Ectodermal cell (in vitro differentiated cells): ENCODE measurements at regions not wholly inside any gene's neighbourhood (a gene's known extent, or its start where the extent isn't known, plus 50 kb on each side); places are given as distances from the start of the nearest gene placed in this dataset.

Source experiments
- H3K27ac ChIP-seq: 2 replicates; pipeline ENCODE4 v1.7.0; 2013; ENCODE audit warnings: mild to moderate bottlenecking, low read depth, low read length; ENCODE audit not compliant: insufficient read depth, poor library complexity, severe bottlenecking
- H3K27me3 ChIP-seq: 2 replicates; pipeline ENCODE4 v1.7.0; 2013; ENCODE audit warnings: mild to moderate bottlenecking, low read length; ENCODE audit not compliant: insufficient read depth, control insufficient read depth, poor library complexity, severe bottlenecking
- H3K36me3 ChIP-seq: one replicate; pipeline ENCODE4 v1.7.0; 2013; ENCODE audit warnings: low read length; ENCODE audit not compliant: control insufficient read depth, insufficient read depth
- H3K4me1 ChIP-seq: one replicate; pipeline ENCODE4 v1.7.0; 2013; ENCODE audit warnings: low read length; ENCODE audit not compliant: control insufficient read depth, insufficient read depth
- H3K4me3 ChIP-seq: 2 replicates; pipeline ENCODE4 v1.7.0; 2013; ENCODE audit warnings: low read depth, low read length, control low read depth; ENCODE audit not compliant: insufficient read depth
- H3K9me3 ChIP-seq: 2 replicates; pipeline ENCODE4 v1.7.0; 2013; ENCODE audit warnings: mild to moderate bottlenecking, low read length, moderate library complexity; ENCODE audit not compliant: control insufficient read depth
- WGBS, 2 experiments: methylation state at CpG; one replicate each; pipeline ENCODE4 v1.1.7; 2013; ENCODE audit warnings: missing lambda C conversion rate in 2 of 2; 5-methylcytosine and 5-hydroxymethylcytosine counted together

GRCh38 chr6:120198033-120198432 lies 848.5 kb upstream of the MAN1A1 start:
- H3K27ac ChIP-seq: no peak overlapping the region
- H3K4me3 ChIP-seq: no peak overlapping the region
- no peaks in the 10 kb centered on the region for H3K36me3 ChIP-seq
- H3K9me3 ChIP-seq: no peaks in the 10 kb centered on the region
- no peaks in the 10 kb centered on the region for H3K4me1 ChIP-seq
- no peaks in the 10 kb centered on the region for H3K27me3 ChIP-seq

GRCh38 chr6:120186080-120186479 lies 836.5 kb upstream of the MAN1A1 start:
- Histone ChIP-seq H3K9me3 (no peaks in the 10 kb centered on the region), H3K4me3 (no peak overlapping the region), H3K27ac (no peak overlapping the region), H3K4me1 (no peaks in the 10 kb centered on the region), H3K27me3 (no peaks in the 10 kb centered on the region), H3K36me3 (no peaks in the 10 kb centered on the region)

DNA sequence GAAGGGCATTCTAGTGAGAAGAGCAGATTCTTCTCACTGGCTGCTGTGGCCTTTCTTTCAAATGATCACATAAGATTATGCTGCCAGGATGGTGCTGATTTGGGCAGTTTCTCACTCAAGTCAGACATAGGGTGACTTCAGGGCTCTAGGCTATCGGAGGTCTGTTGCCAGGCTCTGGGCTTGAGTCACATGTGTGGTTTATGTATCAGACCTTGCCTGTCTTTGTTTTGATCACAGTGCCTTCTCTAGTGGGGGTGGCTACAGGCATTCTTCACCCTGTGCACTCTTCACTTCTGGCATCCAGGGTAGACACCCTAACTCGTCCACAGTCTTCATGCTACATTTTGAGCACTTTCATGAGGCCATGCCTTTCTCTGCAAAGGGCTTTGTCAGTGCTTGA lies 823.7 kb upstream of the MAN1A1 start:
- no peak overlapping the region for H3K4me3 ChIP-seq
- no peaks in the 10 kb centered on the region for H3K27me3 ChIP-seq
- H3K36me3 ChIP-seq: no peaks in the 10 kb centered on the region
- no peaks in the 10 kb centered on the region for H3K4me1 ChIP-seq
- H3K27ac ChIP-seq: no peak overlapping the region
- WGBS, 2 experiments: 93 to 94% methylated on average over 2 of the region's 2 CpGs
- H3K9me3 ChIP-seq: no peaks in the 10 kb centered on the region

GRCh38 chr6:120164531-120164930 lies 815.0 kb upstream of the MAN1A1 start:
- Histone ChIP-seq H3K4me1 (no peaks in the 10 kb centered on the region), H3K4me3 (no peak overlapping the region), H3K27ac (no peak overlapping the region), H3K36me3 (no peaks in the 10 kb centered on the region), H3K27me3 (no peaks in the 10 kb centered on the region), H3K9me3 (no peaks in the 10 kb centered on the region)
- WGBS, 2 experiments: 89 to 92% methylated on average over 3 to 4 of the region's 4 CpGs

DNA sequence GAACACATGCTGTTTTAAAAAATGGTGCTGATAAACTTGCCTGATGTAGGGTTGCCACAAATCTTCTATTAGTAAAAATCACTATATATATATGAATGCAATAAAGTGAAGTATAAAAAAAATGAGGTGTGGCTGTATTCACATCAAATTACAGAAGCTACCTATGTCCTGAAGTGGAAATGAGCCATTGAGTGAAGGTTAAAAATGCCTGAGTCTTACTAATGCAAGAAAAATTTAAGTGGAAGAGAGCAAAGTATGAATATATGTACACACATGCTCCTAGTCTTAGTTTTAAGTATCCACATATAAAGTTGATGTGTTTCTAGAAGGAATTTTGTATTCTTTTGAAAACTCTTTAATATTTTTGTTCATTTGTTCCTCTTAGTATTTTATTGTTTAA lies 808.3 kb upstream of the MAN1A1 start:
- Histone ChIP-seq H3K27me3 (no peaks in the 10 kb centered on the region), H3K4me1 (no peaks in the 10 kb centered on the region), H3K36me3 (no peaks in the 10 kb centered on the region), H3K4me3 (no peak overlapping the region), H3K27ac (no peak overlapping the region), H3K9me3 (no peaks in the 10 kb centered on the region)

GRCh38 chr6:120147071-120147871 lies 797.7 kb upstream of the MAN1A1 start:
- H3K4me3 ChIP-seq: no peak overlapping the region
- WGBS, 2 experiments: 88 to 94% methylated on average over 4 of the region's 4 CpGs

GRCh38 chr6:120141601-120142000 lies 792.0 kb upstream of the MAN1A1 start:
- WGBS, 2 experiments: 90 to 91% methylated on average over 5 of the region's 5 CpGs
- Histone ChIP-seq H3K27ac (no peak overlapping the region), H3K36me3 (no peaks in the 10 kb centered on the region), H3K9me3 (no peaks in the 10 kb centered on the region), H3K4me1 (no peaks in the 10 kb centered on the region), H3K27me3 (no peaks in the 10 kb centered on the region), H3K4me3 (no peak overlapping the region)

More at GRCh38 chr6:120147071-120147871, 797.7 kb upstream of the MAN1A1 start:
- no peaks in the 10 kb centered on the region for H3K9me3 ChIP-seq
- no peak overlapping the region for H3K27ac ChIP-seq
- no peaks in the 10 kb centered on the region for H3K27me3 ChIP-seq
- no peaks in the 10 kb centered on the region for H3K4me1 ChIP-seq
- no peaks in the 10 kb centered on the region for H3K36me3 ChIP-seq

DNA sequence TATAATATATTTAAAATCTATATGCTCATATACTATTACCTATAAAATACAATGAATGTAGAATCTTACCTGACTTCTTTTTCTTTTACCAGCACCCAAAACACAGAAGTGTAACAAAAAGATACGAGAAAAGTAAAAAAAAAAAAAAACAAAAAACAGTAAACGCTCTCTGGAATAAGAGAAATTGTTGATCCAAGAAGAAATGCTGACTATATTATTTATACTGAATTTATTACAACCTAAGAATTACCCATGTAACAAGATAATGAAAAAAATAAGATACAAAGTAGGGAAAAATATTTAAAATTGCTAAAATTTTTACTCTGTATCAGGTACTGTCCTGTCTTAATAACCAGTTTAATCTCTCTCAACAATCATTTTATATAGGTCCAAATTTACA lies 787.9 kb upstream of the MAN1A1 start:
- no peak overlapping the region for H3K27ac ChIP-seq
- no peaks in the 10 kb centered on the region for H3K9me3 ChIP-seq
- 88% methylated on average over 1 of the region's 2 CpGs; no CpG with 5 or more reads in 1 of the 2 experiments for WGBS, 2 experiments
- H3K27me3 ChIP-seq: no peaks in the 10 kb centered on the region
- no peaks in the 10 kb centered on the region for H3K36me3 ChIP-seq
- no peak overlapping the region for H3K4me3 ChIP-seq
- H3K4me1 ChIP-seq: no peaks in the 10 kb centered on the region

DNA sequence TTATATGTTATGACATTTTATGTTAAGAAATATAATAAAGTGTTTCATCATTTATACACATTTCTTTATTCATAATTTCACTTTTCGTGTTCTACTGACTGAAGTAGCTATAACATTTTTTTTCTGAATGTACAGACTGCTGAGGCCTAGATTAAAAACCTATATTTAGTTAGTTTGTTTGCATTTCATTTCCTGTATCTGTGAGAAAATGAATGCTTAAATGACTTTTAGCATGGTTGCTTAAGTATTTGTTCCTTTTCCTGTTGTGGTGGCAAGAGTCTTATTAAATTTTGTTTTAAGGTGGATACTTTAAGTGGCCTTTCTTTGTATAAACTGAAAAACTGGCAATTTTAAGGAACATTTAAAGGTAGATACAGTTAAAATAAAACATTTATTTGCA lies 779.7 kb upstream of the MAN1A1 start:
- WGBS, 2 experiments: 100% methylated on average over 1 of the region's 1 CpG; no CpG with 5 or more reads in 1 of the 2 experiments
- no peak overlapping the region for H3K4me3 ChIP-seq
- H3K36me3 ChIP-seq: no peaks in the 10 kb centered on the region
- no peak overlapping the region for H3K27ac ChIP-seq
- H3K9me3 ChIP-seq: no peaks in the 10 kb centered on the region
- H3K4me1 ChIP-seq: no peaks in the 10 kb centered on the region
- no peaks in the 10 kb centered on the region for H3K27me3 ChIP-seq

DNA sequence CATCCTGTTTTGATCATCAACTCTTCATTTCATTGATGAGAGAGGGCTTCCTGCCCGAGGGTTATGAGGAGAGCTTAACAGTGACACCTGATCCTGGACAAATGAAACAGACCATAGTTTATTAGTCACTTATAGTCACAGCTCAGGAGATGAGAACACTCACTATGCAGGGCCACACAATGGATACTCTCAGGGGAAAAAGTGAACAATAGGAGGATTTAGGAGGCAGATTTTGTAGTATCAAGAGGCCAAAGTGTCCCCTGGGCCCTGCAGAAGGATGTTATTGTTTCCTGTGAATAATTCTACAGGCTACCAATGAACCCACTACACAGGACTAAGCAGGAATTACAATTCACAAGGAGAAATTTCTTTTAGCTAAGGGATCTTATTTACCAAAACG lies 772.8 kb upstream of the MAN1A1 start:
- WGBS, 2 experiments: 75 to 90% methylated on average over 1 of the region's 2 CpGs
- H3K27me3 ChIP-seq: no peaks in the 10 kb centered on the region
- H3K4me1 ChIP-seq: peaks cover 6% of the 10 kb centered on the region
- H3K27ac ChIP-seq: no peak overlapping the region
- H3K9me3 ChIP-seq: no peaks in the 10 kb centered on the region
- H3K36me3 ChIP-seq: no peaks in the 10 kb centered on the region
- no peak overlapping the region for H3K4me3 ChIP-seq

GRCh38 chr6:120116343-120116742 lies 766.8 kb upstream of the MAN1A1 start:
- no peaks in the 10 kb centered on the region for H3K4me1 ChIP-seq
- no peaks in the 10 kb centered on the region for H3K36me3 ChIP-seq
- no peak overlapping the region for H3K4me3 ChIP-seq
- WGBS, 2 experiments: 89 to 96% methylated on average over 2 of the region's 2 CpGs
- no peaks in the 10 kb centered on the region for H3K27me3 ChIP-seq
- no peak overlapping the region for H3K27ac ChIP-seq
- no peaks in the 10 kb centered on the region for H3K9me3 ChIP-seq
